ENCODE measurements at regions not wholly inside any gene's neighbourhood (a gene's known extent, or its start where the extent isn't known, plus 50 kb on each side); places are given as distances from the start of the nearest gene placed in this dataset.

- ChIA-PET CTCF (no interaction called here), POLR2A (no interaction called here)
- ATAC-seq (no peak), DNase-seq (ENCODE audit: low read depth, low spot score) (no peak)
- no peaks in the 10 kb centered on the region for H3K27me3 ChIP-seq (ENCODE audit: control insufficient read depth, insufficient read depth, low read length)
- H3K9me3 ChIP-seq (ENCODE audit: control insufficient read depth, insufficient read depth, low read depth, low read length) = 0 out of 2 replicates have a peak, but pooled peaks cover 3% of the 10 kb centered on the region
- no peaks in the 10 kb centered on the region for H3K4me1 ChIP-seq (ENCODE audit: control insufficient read depth, insufficient read depth, low read length)
- intact Hi-C loops (cut with micrococcal nuclease; ENCODE audit: unreplicated experiment) (no loop called here), in situ Hi-C loops (cut with HindIII; ENCODE audit: low pct_unique_long_range_greater_than_20kb, low sequenced_read_pairs) (no loop called here)
- no peak overlapping the region for H3K27ac ChIP-seq (ENCODE audit: low read length)
- H3K36me3 ChIP-seq (ENCODE audit: control insufficient read depth, insufficient read depth, low read length) = no peaks in the 10 kb centered on the region
- no TSS peak for BruUV-seq (replicated peaks)
- TF ChIP-seq TCF7L2 (IDR thresholded peaks at IDR 0.05; ENCODE audit: low read depth, low read length) = no peak
- no peak for TF ChIP-seq SIN3A (IDR thresholded peaks at IDR 0.05; ENCODE audit: borderline replicate concordance, insufficient read depth, low read depth, low read length)
- TF ChIP-seq CTCF (IDR thresholded peaks at IDR 0.05) = no peak
- TF ChIP-seq POLR2AphosphoS5 (IDR thresholded peaks at IDR 0.05; ENCODE audit: low read depth, low read length) = no peak
- TF ChIP-seq REST (IDR thresholded peaks at IDR 0.05; ENCODE audit: insufficient read depth in 1 of 2, low read depth in 2 of 2, low read length in 1 of 2) = no peak
- H3K4me3 ChIP-seq (ENCODE audit: low read depth in 2 of 2, low read length in 2 of 2) = no peak overlapping the region
Measured at GRCh38 chr15:38905632-38906031, 341.0 kb upstream of the RASGRP1 start.

- BruUV-seq (replicated peaks) = no TSS peak
- ChIA-PET CTCF (no interaction called here), POLR2A (no interaction called here)
- no peaks in the 10 kb centered on the region for H3K27me3 ChIP-seq (ENCODE audit: control insufficient read depth, insufficient read depth, low read length)
- no peaks in the 10 kb centered on the region for H3K36me3 ChIP-seq (ENCODE audit: control insufficient read depth, insufficient read depth, low read length)
- no peak overlapping the region for H3K27ac ChIP-seq (ENCODE audit: low read length)
- no peaks in the 10 kb centered on the region for H3K4me1 ChIP-seq (ENCODE audit: control insufficient read depth, insufficient read depth, low read length)
- H3K4me3 ChIP-seq (ENCODE audit: low read depth in 2 of 2, low read length in 2 of 2) = no peak overlapping the region
- no peaks in the 10 kb centered on the region for H3K9me3 ChIP-seq (ENCODE audit: control insufficient read depth, insufficient read depth, low read depth, low read length)
- TF ChIP-seq SIN3A (IDR thresholded peaks at IDR 0.05; ENCODE audit: borderline replicate concordance, insufficient read depth, low read depth, low read length) = no peak
- TF ChIP-seq TCF7L2 (IDR thresholded peaks at IDR 0.05; ENCODE audit: low read depth, low read length) = no peak
- no peak for TF ChIP-seq REST (IDR thresholded peaks at IDR 0.05; ENCODE audit: insufficient read depth in 1 of 2, low read depth in 2 of 2, low read length in 1 of 2)
- TF ChIP-seq CTCF (IDR thresholded peaks at IDR 0.05) = no peak
- TF ChIP-seq POLR2AphosphoS5 (IDR thresholded peaks at IDR 0.05; ENCODE audit: low read depth, low read length) = no peak
- DNase-seq (ENCODE audit: low read depth, low spot score) = no peak
- intact Hi-C loops (cut with micrococcal nuclease; ENCODE audit: unreplicated experiment) (no loop called here), in situ Hi-C loops (cut with HindIII; ENCODE audit: low pct_unique_long_range_greater_than_20kb, low sequenced_read_pairs) (no loop called here)
- ATAC-seq = no peak
Measured at GRCh38 chr15:38920966-38921365, 356.4 kb upstream of the RASGRP1 start.

Data from Panc1 (cell line).